ENCODE measurements at regions not wholly inside any gene's neighbourhood (a gene's known extent, or its start where the extent isn't known, plus 50 kb on each side); places are given as distances from the start of the nearest gene placed in this dataset.

- TF ChIP-seq CTCF (IDR thresholded peaks at IDR 0.05) (no peak), POLR2A (IDR thresholded peaks at IDR 0.05) (no peak), POLR2AphosphoS5 (IDR thresholded peaks at IDR 0.05) (no peak)
Measured at GRCh38 chr3:159881208-159881607, 107.4 kb upstream of the IL12A start.
